ENCODE measurements at regions not wholly inside any gene's neighbourhood (a gene's known extent, or its start where the extent isn't known, plus 50 kb on each side); places are given as distances from the start of the nearest gene placed in this dataset.

- peaks cover 25 to 41% of the 10 kb centered on the region in 2 donors for H3K27me3 Mint-ChIP-seq
- DNase-seq (no peak), ATAC-seq (replicated peaks) (peak; percentile 54)
- no peaks in the 10 kb centered on the region for H3K4me1 Mint-ChIP-seq
- no peak overlapping the region for H3K4me3 Mint-ChIP-seq
- H3K36me3 Mint-ChIP-seq, result no peaks in the 10 kb centered on the region
- H3K27ac Mint-ChIP-seq, result no peak overlapping the region
- peaks cover 2 to 3% of the 10 kb centered on the region in 2 donors for H3K9me3 Mint-ChIP-seq
Observed at GRCh38 chr22:27331526-27332281, 469.9 kb downstream of the MN1 start.

- DNase-seq, result no peak
- no peak for ATAC-seq (replicated peaks)
- peaks cover 2 to 3% of the 10 kb centered on the region in 2 donors for H3K9me3 Mint-ChIP-seq
Observed at GRCh38 chr22:27335102-27335660, 466.4 kb downstream of the MN1 start.

DNA sequence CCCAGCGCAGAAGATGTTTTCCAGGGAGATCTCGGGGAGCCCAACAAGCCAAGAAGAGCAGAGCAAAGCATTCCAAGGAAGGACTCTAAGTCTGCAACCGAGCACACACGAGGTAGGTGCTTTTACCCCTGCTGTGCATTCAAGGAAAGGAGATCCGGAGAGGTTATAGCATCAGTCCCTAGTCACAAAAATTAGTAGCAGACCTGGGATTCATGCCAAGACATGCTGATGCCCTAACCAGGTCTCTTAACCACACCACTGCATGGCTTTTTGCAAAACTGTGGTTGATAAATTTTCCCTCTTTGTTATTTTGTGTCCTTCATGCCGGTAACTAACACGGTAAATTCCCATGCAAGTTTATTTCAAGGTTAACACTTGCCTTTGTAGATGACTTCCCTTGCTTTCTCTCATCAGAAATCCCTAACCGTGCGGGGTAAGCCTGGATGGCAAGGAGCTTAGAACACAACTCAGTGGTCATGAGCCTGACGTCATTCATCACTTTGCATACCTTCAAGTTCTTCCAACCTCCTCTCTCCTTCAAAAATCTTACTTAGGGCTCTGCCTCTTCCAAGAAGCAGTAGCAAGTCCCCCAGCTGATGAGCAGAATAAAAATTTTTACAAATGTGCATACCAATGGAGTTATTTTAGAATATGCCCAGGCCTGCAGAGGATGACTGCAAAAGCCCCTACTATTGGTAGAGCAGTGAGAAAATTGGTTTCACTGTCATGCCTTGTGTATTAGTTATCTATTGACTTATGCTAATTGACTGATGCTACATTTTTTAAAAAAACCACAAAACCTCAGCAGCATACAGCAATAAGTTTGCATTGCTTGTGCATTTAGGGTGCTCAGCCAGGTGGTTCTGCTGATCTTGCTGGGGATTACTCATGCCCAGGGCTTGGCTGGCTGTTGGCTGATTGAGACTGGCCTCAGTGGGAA, 465.1 kb downstream of the MN1 start:
- DNase-seq (no peak), ATAC-seq (replicated peaks) (no peak)
- Mint-ChIP-seq H3K9me3 (peaks cover 3% of the 10 kb centered on the region in 2 donors), H3K27me3 (peaks cover 12 to 15% of the 10 kb centered on the region in 2 donors), H3K27ac (no peak overlapping the region), H3K4me1 (no peaks in the 10 kb centered on the region), H3K36me3 (no peaks in the 10 kb centered on the region), H3K4me3 (no peak overlapping the region)

More at GRCh38 chr22:27335102-27335660, 466.4 kb downstream of the MN1 start:
- Mint-ChIP-seq H3K4me3 (no peak overlapping the region), H3K4me1 (no peaks in the 10 kb centered on the region), H3K27ac (no peak overlapping the region), H3K27me3 (peaks cover 15 to 24% of the 10 kb centered on the region in 2 donors), H3K36me3 (no peaks in the 10 kb centered on the region)

GRCh38 chr22:27337676-27338075, 463.9 kb downstream of the MN1 start:
- ATAC-seq (replicated peaks) (no peak), DNase-seq (no peak)
- Mint-ChIP-seq H3K27ac (no peak overlapping the region), H3K36me3 (no peaks in the 10 kb centered on the region), H3K4me3 (no peak overlapping the region), H3K27me3 (peaks cover 9% of the 10 kb centered on the region in 2 donors), H3K4me1 (no peaks in the 10 kb centered on the region), H3K9me3 (peaks cover 1 to 3% of the 10 kb centered on the region in 2 donors)

GRCh38 chr22:27340047-27340446, 461.5 kb downstream of the MN1 start:
- H3K4me1 Mint-ChIP-seq, result no peaks in the 10 kb centered on the region
- DNase-seq, result no peak
- peaks cover 0 to 3% of the 10 kb centered on the region in 2 donors for H3K27me3 Mint-ChIP-seq
- H3K27ac Mint-ChIP-seq, result no peak overlapping the region
- no peaks in the 10 kb centered on the region for H3K36me3 Mint-ChIP-seq
- peaks cover 1 to 5% of the 10 kb centered on the region in 2 donors for H3K9me3 Mint-ChIP-seq
- no peak overlapping the region for H3K4me3 Mint-ChIP-seq
- ATAC-seq (replicated peaks), result no peak

DNA sequence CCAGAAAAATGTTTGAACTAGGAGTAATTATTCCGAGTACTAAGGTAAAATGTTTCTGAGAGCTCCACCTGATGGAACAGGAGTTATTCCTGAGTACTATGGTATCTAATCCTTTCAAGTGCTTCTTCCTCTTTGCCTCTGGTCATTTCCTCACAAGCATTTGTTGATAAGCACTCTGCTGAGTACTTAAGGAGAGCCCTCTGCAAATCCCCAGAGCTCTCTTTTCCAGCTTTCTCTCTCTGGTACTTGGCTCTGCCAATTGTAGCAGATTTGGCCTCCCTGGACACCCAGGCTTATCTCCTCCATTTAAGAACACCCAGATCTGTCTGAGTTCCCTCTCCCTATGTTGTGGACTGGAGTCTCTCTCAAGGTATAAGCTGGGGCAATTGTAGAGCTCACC, 457.0 kb downstream of the MN1 start:
- H3K4me1 Mint-ChIP-seq, result no peaks in the 10 kb centered on the region
- ATAC-seq (replicated peaks), result no peak
- no peak overlapping the region for H3K27ac Mint-ChIP-seq
- peaks cover 0 to 3% of the 10 kb centered on the region in 2 donors for H3K27me3 Mint-ChIP-seq
- peaks cover 5 to 7% of the 10 kb centered on the region in 2 donors for H3K9me3 Mint-ChIP-seq
- H3K36me3 Mint-ChIP-seq, result no peaks in the 10 kb centered on the region
- H3K4me3 Mint-ChIP-seq, result no peak overlapping the region
- DNase-seq, result no peak

- Mint-ChIP-seq H3K36me3 (no peaks in the 10 kb centered on the region), H3K4me1 (no peaks in the 10 kb centered on the region), H3K27me3 (peaks cover 0 to 3% of the 10 kb centered on the region in 2 donors), H3K4me3 (no peak overlapping the region), H3K9me3 (peaks cover 3 to 8% of the 10 kb centered on the region in 2 donors), H3K27ac (no peak overlapping the region)
- ATAC-seq (replicated peaks) (no peak), DNase-seq (no peak)
Observed at GRCh38 chr22:27345691-27346090, 455.9 kb downstream of the MN1 start.

DNA sequence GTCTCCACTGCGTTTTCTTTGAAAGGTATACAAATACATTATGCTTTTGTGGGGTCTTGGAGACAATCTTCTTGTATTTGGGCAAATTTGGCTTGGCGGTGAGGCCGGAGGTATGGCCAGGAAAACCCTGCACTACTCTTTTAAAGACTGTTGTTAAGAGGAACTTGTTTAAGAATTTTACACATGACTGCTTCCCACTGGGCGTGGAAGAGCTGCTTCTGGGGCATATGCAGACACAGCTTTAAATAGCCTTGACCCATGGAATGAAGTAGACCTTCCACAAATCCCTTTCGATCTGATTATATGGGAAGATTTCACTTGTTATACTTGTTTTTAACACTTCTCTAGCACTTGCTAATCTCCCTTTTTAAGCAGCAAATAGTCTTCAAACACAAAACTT, 453.6 kb downstream of the MN1 start:
- ATAC-seq (replicated peaks), result no peak
- no peak overlapping the region for H3K4me3 Mint-ChIP-seq
- peaks cover 7 to 8% of the 10 kb centered on the region in 2 donors for H3K9me3 Mint-ChIP-seq
- DNase-seq, result no peak
- H3K36me3 Mint-ChIP-seq, result no peaks in the 10 kb centered on the region
- H3K27me3 Mint-ChIP-seq, result peaks cover 10 to 13% of the 10 kb centered on the region in 2 donors
- no peaks in the 10 kb centered on the region for H3K4me1 Mint-ChIP-seq
- H3K27ac Mint-ChIP-seq, result no peak overlapping the region

DNA sequence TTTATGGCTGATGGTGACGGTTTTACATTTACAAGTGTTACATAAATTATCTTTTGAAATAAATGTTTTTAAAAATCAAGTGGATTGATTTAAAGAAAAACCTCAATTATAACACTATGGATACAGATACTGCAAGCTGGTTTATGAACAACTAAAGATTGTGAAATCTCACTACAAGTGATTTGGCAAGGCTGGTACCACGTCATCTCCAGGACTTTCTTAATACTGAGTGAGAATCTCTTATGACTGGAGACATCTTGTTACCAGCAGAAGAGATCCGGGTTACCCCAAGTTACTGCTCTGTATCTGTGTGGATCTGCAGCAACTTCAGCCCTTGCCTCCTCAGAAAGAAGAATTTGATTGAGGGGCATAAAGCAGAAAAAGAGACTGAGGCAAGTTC, 452.9 kb downstream of the MN1 start:
- H3K36me3 Mint-ChIP-seq, result no peaks in the 10 kb centered on the region
- peaks cover 7 to 8% of the 10 kb centered on the region in 2 donors for H3K9me3 Mint-ChIP-seq
- H3K27ac Mint-ChIP-seq, result no peak overlapping the region
- H3K4me3 Mint-ChIP-seq, result no peak overlapping the region
- no peaks in the 10 kb centered on the region for H3K4me1 Mint-ChIP-seq
- no peak for DNase-seq
- no peak for ATAC-seq (replicated peaks)
- peaks cover 10 to 13% of the 10 kb centered on the region in 2 donors for H3K27me3 Mint-ChIP-seq

DNA sequence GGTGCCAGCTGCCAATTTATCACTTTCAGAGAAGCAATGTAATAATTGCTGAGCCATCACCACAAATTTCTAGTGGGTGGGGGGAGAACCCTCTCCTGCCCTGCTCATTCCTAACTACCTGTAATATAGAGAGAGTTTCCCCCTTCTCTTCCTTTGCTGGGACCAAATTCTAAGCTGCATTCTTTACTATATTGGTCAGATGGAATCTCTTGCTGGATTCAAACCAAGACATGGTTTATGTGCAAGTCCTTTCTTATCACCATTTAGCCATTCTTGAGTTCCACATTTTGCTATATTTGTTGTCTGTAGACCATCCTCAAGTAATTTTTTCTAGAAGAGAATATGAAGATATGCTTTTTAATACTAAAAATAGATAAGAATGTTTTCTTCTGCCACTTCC, 452.1 kb downstream of the MN1 start:
- no peak overlapping the region for H3K4me3 Mint-ChIP-seq
- peaks cover 10 to 17% of the 10 kb centered on the region in 2 donors for H3K27me3 Mint-ChIP-seq
- no peaks in the 10 kb centered on the region for H3K36me3 Mint-ChIP-seq
- H3K4me1 Mint-ChIP-seq, result no peaks in the 10 kb centered on the region
- peaks cover 3 to 11% of the 10 kb centered on the region in 2 donors for H3K9me3 Mint-ChIP-seq
- H3K27ac Mint-ChIP-seq, result no peak overlapping the region
- ATAC-seq (replicated peaks), result no peak
- DNase-seq, result no peak

- Mint-ChIP-seq H3K4me1 (no peaks in the 10 kb centered on the region), H3K9me3 (peaks cover 3 to 12% of the 10 kb centered on the region in 2 donors), H3K27me3 (peaks cover 10 to 15% of the 10 kb centered on the region in 2 donors), H3K27ac (no peak overlapping the region), H3K4me3 (no peak overlapping the region), H3K36me3 (no peaks in the 10 kb centered on the region)
- ATAC-seq (replicated peaks) (no peak), DNase-seq (no peak)
Observed at GRCh38 chr22:27350306-27350705, 451.2 kb downstream of the MN1 start.

DNA sequence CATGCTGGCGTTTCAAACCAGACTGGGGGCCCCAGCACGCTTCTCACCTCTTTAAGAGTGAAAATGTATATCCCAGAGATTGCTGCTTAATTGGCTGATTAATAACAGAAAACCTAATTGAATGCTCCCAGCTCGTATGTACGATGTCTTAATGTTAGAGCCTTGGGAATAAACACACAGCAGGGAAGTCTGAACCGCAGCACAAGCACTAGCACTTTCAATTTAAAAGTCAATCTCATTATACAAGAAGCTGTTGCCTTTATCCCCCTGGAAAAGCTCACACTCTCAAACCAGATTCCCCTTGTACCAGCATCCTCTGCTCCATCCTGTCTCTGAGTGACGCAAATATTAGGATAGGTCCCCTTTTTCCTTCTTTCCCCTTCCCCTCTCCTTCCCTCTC, 449.1 kb downstream of the MN1 start:
- H3K4me3 Mint-ChIP-seq, result no peak overlapping the region
- no peak for ATAC-seq (replicated peaks)
- no peak for DNase-seq
- peaks cover 10 to 15% of the 10 kb centered on the region in 2 donors for H3K27me3 Mint-ChIP-seq
- peaks cover 3 to 19% of the 10 kb centered on the region in 2 donors for H3K9me3 Mint-ChIP-seq
- H3K27ac Mint-ChIP-seq, result no peak overlapping the region
- H3K4me1 Mint-ChIP-seq, result no peaks in the 10 kb centered on the region
- H3K36me3 Mint-ChIP-seq, result no peaks in the 10 kb centered on the region

DNA sequence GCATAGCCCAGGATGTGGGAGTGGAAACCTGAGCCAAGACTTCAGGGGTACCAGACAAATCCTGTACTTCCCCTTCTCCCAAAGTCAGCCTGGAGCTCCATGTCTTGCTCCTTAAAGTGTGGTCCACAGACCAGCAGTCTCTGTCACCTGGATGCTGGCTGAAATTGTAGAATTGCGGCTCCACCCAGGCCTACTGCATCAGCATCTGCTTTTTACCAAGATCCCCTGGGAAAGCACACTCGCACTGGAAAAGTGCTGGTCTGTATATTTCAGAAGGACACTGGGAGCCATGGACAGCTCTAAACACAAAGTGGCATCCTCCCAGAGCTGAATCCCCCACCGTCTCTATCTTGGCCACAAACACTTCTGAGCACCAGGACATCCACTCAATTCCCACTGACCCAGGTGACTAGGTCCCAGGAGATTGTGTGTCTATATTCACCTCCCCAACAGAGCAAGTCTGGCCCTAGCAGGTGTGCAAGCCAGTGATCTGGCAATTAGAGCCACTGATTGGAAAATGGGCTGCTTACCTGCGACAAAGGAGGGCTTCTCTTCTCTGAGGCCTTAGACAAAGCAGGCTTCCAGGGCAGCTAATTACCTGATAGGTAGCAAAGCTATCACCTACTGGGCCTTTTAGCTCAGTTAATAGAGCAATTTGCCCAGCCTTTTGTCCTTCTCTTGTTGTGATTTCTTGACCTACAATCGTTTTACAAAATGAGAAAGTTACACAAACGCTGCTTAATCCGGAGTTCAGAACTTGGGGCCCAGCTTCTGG, 443.3 kb downstream of the MN1 start:
- Mint-ChIP-seq H3K27me3 (peaks cover 0 to 5% of the 10 kb centered on the region in 2 donors), H3K4me3 (no peak overlapping the region), H3K36me3 (no peaks in the 10 kb centered on the region), H3K9me3 (peaks cover 0 to 12% of the 10 kb centered on the region in 2 donors), H3K27ac (no peak overlapping the region), H3K4me1 (no peaks in the 10 kb centered on the region)
- no peak for ATAC-seq (replicated peaks)
- DNase-seq, result no peak

DNA sequence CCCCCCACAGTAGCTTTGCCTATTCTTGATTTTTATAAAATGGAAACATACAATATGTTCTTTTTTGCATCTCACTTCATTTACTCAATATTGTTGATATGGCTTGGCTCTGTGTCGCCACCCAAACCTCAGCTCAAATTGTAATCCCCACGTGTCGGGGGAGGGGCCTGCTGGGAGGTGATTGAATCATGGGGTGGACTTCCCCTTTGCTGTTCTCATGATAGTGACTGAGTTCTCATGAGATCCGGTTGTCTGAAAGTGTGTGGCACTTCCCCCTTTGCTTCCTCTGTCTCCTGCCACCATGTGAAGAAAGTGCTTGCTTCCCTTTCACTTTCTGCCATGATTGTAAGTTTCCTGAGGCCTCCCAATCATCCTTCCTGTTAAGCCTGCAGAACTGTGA, 431.3 kb downstream of the MN1 start:
- H3K27ac Mint-ChIP-seq, result no peak overlapping the region
- peak; percentile 6 for DNase-seq
- no peak overlapping the region for H3K4me3 Mint-ChIP-seq
- H3K9me3 Mint-ChIP-seq, result peaks cover 3 to 5% of the 10 kb centered on the region in 2 donors
- no peaks in the 10 kb centered on the region for H3K36me3 Mint-ChIP-seq
- peaks cover 24 to 27% of the 10 kb centered on the region in 2 donors for H3K27me3 Mint-ChIP-seq
- H3K4me1 Mint-ChIP-seq, result no peaks in the 10 kb centered on the region
- ATAC-seq (replicated peaks), result peak in 1 of 2 donors; percentile 31

Data from stimulated activated naive B cell treated with anti-CD40 and anti-IgM and Interleukin-4, amounts not matched to agents 10 μg/mL and 1 μg/mL and 100 μg/mL, for 72 hours (primary cell).